ENCODE measurements at regions not wholly inside any gene's neighbourhood (a gene's known extent, or its start where the extent isn't known, plus 50 kb on each side); places are given as distances from the start of the nearest gene placed in this dataset.
"Not testable (repeated sequence)": the region's sequence is repeated elsewhere in the genome, so short reads cannot be mapped to it uniquely, and the experiment has no call there.

DNA sequence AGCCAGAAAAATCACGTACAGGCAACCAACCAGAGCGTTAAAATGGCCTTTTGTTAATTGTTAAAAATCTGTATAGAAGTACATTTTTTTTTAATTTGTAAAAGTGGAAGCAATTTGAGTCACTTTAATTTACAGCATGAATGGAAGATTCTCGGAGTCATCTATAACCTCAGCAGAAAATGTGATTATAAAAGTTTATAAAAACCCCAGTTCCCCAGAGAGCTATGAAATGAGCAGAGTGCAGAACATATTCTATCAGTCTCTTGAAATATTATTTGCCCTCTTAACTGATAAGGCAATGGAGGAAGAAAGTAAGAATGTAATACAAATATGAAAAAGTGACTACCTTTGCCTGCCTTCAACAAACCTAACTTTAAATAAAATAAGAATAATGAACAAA is 224.7 kb downstream of the BCL2L11 start:
- not testable (repeated sequence) for DNase-seq; H3K4me1 ChIP-seq (ENCODE audit: insufficient read depth, low read length); H3K36me3 ChIP-seq (ENCODE audit: insufficient read depth, low read length); H3K9ac ChIP-seq (ENCODE audit: low read depth, low read length); H3K27me3 ChIP-seq (ENCODE audit: insufficient read depth, low read length, poor library complexity); H3K4me2 ChIP-seq (ENCODE audit: insufficient read depth, low read length); H2AFZ ChIP-seq (ENCODE audit: low read depth, low read length); H3K9me3 ChIP-seq (ENCODE audit: insufficient read depth, low read length, severe bottlenecking); ATAC-seq (ENCODE audit: insufficient read depth, low read depth); H4K20me1 ChIP-seq (ENCODE audit: insufficient read depth, low read length); H3K4me3 ChIP-seq (ENCODE audit: low read depth in 1 of 2, low read length in 2 of 2); H3K79me2 ChIP-seq (ENCODE audit: insufficient read depth, low read length); H3K27ac ChIP-seq (ENCODE audit: low read length)

GRCh38 chr2:111346018-111346930 is 225.6 kb downstream of the BCL2L11 start:
- H2AFZ ChIP-seq (ENCODE audit: low read depth, low read length); H3K9ac ChIP-seq (ENCODE audit: low read depth, low read length); H3K36me3 ChIP-seq (ENCODE audit: insufficient read depth, low read length); H3K79me2 ChIP-seq (ENCODE audit: insufficient read depth, low read length); H3K4me3 ChIP-seq (ENCODE audit: low read depth in 1 of 2, low read length in 2 of 2); H3K4me2 ChIP-seq (ENCODE audit: insufficient read depth, low read length); DNase-seq; H3K27ac ChIP-seq (ENCODE audit: low read length); H3K9me3 ChIP-seq (ENCODE audit: insufficient read depth, low read length, severe bottlenecking); H3K27me3 ChIP-seq (ENCODE audit: insufficient read depth, low read length, poor library complexity); H3K4me1 ChIP-seq (ENCODE audit: insufficient read depth, low read length); H4K20me1 ChIP-seq (ENCODE audit: insufficient read depth, low read length): not testable (repeated sequence)
- ATAC-seq (ENCODE audit: insufficient read depth, low read depth) = peak; percentile 39; the same call in 2 of the 3 replicates

GRCh38 chr2:111347695-111348094 is 227.0 kb downstream of the BCL2L11 start:
- H4K20me1 ChIP-seq (ENCODE audit: insufficient read depth, low read length); DNase-seq; H3K4me1 ChIP-seq (ENCODE audit: insufficient read depth, low read length); ATAC-seq (ENCODE audit: insufficient read depth, low read depth); H3K27ac ChIP-seq (ENCODE audit: low read length); H3K9ac ChIP-seq (ENCODE audit: low read depth, low read length); H3K36me3 ChIP-seq (ENCODE audit: insufficient read depth, low read length); H2AFZ ChIP-seq (ENCODE audit: low read depth, low read length); H3K4me3 ChIP-seq (ENCODE audit: low read depth in 1 of 2, low read length in 2 of 2); H3K27me3 ChIP-seq (ENCODE audit: insufficient read depth, low read length, poor library complexity); H3K79me2 ChIP-seq (ENCODE audit: insufficient read depth, low read length); H3K4me2 ChIP-seq (ENCODE audit: insufficient read depth, low read length); H3K9me3 ChIP-seq (ENCODE audit: insufficient read depth, low read length, severe bottlenecking): not testable (repeated sequence)

GRCh38 chr2:111348316-111348715 is 227.6 kb downstream of the BCL2L11 start:
- not testable (repeated sequence) for ATAC-seq (ENCODE audit: insufficient read depth, low read depth); H3K4me1 ChIP-seq (ENCODE audit: insufficient read depth, low read length); H4K20me1 ChIP-seq (ENCODE audit: insufficient read depth, low read length)

GRCh38 chr2:111355022-111355817 is 234.5 kb downstream of the BCL2L11 start:
- H3K9ac ChIP-seq (ENCODE audit: low read depth, low read length); H3K36me3 ChIP-seq (ENCODE audit: insufficient read depth, low read length); ATAC-seq (ENCODE audit: insufficient read depth, low read depth); H3K4me1 ChIP-seq (ENCODE audit: insufficient read depth, low read length); H3K79me2 ChIP-seq (ENCODE audit: insufficient read depth, low read length); H3K4me2 ChIP-seq (ENCODE audit: insufficient read depth, low read length); H3K27ac ChIP-seq (ENCODE audit: low read length); H3K9me3 ChIP-seq (ENCODE audit: insufficient read depth, low read length, severe bottlenecking); H3K27me3 ChIP-seq (ENCODE audit: insufficient read depth, low read length, poor library complexity); H3K4me3 ChIP-seq (ENCODE audit: low read depth in 1 of 2, low read length in 2 of 2); DNase-seq; H2AFZ ChIP-seq (ENCODE audit: low read depth, low read length); H4K20me1 ChIP-seq (ENCODE audit: insufficient read depth, low read length): not testable (repeated sequence)

More at GRCh38 chr2:111348316-111348715, 227.6 kb downstream of the BCL2L11 start:
- H3K4me3 ChIP-seq (ENCODE audit: low read depth in 1 of 2, low read length in 2 of 2); DNase-seq; H3K79me2 ChIP-seq (ENCODE audit: insufficient read depth, low read length); H3K36me3 ChIP-seq (ENCODE audit: insufficient read depth, low read length); H3K27me3 ChIP-seq (ENCODE audit: insufficient read depth, low read length, poor library complexity); H2AFZ ChIP-seq (ENCODE audit: low read depth, low read length); H3K9ac ChIP-seq (ENCODE audit: low read depth, low read length); H3K9me3 ChIP-seq (ENCODE audit: insufficient read depth, low read length, severe bottlenecking); H3K4me2 ChIP-seq (ENCODE audit: insufficient read depth, low read length); H3K27ac ChIP-seq (ENCODE audit: low read length): not testable (repeated sequence)

DNA sequence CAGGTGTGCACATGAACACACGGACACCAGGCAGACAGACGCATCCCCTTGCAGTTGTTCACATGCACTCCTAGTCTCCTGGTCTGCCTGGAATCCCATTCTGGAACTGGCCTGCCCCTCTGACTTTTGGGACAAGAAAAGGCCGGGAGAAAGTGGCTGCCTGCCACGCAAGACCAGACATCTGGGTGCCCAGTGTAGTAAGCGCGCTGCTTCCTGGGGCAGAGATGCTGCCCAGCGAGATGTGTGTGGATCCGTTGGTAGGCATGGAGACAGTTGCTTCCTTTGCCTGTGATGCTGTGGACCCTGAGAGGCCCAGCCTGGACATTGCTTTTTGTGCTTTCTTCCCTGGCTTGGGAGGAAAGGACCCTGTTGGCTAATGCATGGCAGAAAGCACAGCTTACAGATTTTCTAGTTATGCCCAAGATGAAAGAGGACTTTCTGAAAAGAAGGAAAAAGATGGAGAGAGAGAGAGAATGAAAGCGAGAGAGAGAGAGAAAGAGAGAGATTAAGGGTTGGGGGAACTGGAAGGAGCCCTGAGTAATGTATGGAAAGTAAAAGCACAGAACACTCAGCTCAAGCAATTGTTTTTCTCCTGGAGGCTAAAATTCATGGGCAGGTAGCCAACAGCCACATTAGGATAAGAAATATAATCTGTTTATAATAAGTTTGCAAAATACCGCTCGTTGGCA is 235.3 kb downstream of the BCL2L11 start:
- not testable (repeated sequence) for ATAC-seq (ENCODE audit: insufficient read depth, low read depth); H3K9ac ChIP-seq (ENCODE audit: low read depth, low read length); H3K4me1 ChIP-seq (ENCODE audit: insufficient read depth, low read length); H4K20me1 ChIP-seq (ENCODE audit: insufficient read depth, low read length); H3K79me2 ChIP-seq (ENCODE audit: insufficient read depth, low read length); DNase-seq; H3K27me3 ChIP-seq (ENCODE audit: insufficient read depth, low read length, poor library complexity); H3K9me3 ChIP-seq (ENCODE audit: insufficient read depth, low read length, severe bottlenecking); H3K4me2 ChIP-seq (ENCODE audit: insufficient read depth, low read length); H3K36me3 ChIP-seq (ENCODE audit: insufficient read depth, low read length); H2AFZ ChIP-seq (ENCODE audit: low read depth, low read length); H3K4me3 ChIP-seq (ENCODE audit: low read depth in 1 of 2, low read length in 2 of 2); H3K27ac ChIP-seq (ENCODE audit: low read length)

- H3K9ac ChIP-seq (ENCODE audit: low read depth, low read length); H3K4me3 ChIP-seq (ENCODE audit: low read depth in 1 of 2, low read length in 2 of 2); H2AFZ ChIP-seq (ENCODE audit: low read depth, low read length); H3K4me2 ChIP-seq (ENCODE audit: insufficient read depth, low read length); H3K36me3 ChIP-seq (ENCODE audit: insufficient read depth, low read length); H3K27me3 ChIP-seq (ENCODE audit: insufficient read depth, low read length, poor library complexity); H3K79me2 ChIP-seq (ENCODE audit: insufficient read depth, low read length); H3K27ac ChIP-seq (ENCODE audit: low read length); H4K20me1 ChIP-seq (ENCODE audit: insufficient read depth, low read length); H3K9me3 ChIP-seq (ENCODE audit: insufficient read depth, low read length, severe bottlenecking); H3K4me1 ChIP-seq (ENCODE audit: insufficient read depth, low read length): not testable (repeated sequence)
- peak; percentile 84 for ATAC-seq (ENCODE audit: insufficient read depth, low read depth)
- DNase-seq = peak; percentile 53
Measured at GRCh38 chr2:111356512-111357031, 235.9 kb downstream of the BCL2L11 start.
